ENCODE measurements at regions not wholly inside any gene's neighbourhood (a gene's known extent, or its start where the extent isn't known, plus 50 kb on each side); places are given as distances from the start of the nearest gene placed in this dataset.

DNA sequence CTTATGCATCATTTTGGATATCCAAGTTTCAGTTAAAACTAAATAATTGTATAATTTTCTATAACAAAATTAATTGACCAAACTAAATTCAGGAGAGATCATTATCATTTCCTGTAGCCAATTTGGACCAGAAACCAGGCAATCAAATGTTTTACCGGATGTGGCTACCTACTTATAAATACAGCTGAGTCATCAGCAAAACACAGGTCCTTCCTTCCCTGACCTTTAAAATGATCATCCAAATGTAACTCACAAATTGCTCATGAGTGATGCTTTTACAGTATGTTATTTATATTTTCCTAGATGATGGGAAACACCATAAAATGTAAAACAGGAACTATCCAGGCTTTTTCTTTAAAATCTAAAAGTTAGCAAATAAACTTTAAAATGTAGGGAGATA lies 133.7 kb downstream of the CBLN2 start:
- no peak overlapping the region for H3K4me3 ChIP-seq (ENCODE audit: low read depth, low read length)
- DNase-seq (ENCODE audit: low read depth): peak; percentile 22
- TF ChIP-seq, protein P1, sequence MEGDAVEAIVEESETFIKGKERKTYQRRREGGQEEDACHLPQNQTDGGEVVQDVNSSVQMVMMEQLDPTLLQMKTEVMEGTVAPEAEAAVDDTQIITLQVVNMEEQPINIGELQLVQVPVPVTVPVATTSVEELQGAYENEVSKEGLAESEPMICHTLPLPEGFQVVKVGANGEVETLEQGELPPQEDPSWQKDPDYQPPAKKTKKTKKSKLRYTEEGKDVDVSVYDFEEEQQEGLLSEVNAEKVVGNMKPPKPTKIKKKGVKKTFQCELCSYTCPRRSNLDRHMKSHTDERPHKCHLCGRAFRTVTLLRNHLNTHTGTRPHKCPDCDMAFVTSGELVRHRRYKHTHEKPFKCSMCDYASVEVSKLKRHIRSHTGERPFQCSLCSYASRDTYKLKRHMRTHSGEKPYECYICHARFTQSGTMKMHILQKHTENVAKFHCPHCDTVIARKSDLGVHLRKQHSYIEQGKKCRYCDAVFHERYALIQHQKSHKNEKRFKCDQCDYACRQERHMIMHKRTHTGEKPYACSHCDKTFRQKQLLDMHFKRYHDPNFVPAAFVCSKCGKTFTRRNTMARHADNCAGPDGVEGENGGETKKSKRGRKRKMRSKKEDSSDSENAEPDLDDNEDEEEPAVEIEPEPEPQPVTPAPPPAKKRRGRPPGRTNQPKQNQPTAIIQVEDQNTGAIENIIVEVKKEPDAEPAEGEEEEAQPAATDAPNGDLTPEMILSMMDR (conservative IDR thresholded peaks at IDR 0.05; ENCODE audit: low read depth, low read length): no peak

DNA sequence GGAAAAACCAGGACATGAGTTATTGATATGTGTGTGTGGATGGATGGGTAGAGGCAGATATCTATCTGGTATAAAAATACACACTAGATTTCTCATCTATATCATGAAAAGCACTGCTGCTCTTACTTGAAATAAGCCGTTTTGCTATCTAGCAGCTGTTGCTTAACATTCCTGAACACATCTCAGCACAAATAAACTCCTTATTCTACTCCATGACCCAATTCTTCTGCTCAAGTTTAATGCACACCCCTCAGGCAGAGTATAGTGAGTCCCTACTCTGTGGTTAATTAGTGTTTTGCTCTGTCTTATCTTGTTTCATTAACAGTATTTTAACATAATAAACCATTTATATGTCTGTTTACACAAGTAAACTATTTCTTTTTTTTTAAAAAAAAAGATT lies 134.2 kb downstream of the CBLN2 start:
- TF ChIP-seq, protein P1 (conservative IDR thresholded peaks at IDR 0.05; ENCODE audit: low read depth, low read length): no peak
- DNase-seq (ENCODE audit: low read depth): peak; percentile 31
- H3K4me3 ChIP-seq (ENCODE audit: low read depth, low read length): no peak overlapping the region

DNA sequence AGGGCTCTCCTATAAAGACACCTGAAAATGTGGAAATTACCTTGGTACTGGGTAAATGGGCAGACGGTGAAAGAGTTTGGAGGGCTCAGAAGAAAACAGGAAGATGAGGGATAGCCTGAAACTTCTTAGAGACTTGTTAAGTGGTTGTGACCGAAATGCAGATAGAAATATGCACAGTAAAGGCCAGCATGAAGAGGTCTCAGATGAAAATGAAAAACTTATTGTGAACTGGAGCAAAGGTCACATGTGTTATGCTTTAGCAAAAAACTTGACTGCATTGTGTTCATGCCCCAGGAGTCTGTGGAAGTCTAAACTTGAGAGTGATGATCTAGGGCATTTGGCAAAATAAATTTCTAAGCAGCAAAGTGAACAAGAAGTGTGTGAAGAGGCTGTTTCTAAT lies 137.1 kb downstream of the CBLN2 start:
- TF ChIP-seq, protein P1 (conservative IDR thresholded peaks at IDR 0.05; ENCODE audit: low read depth, low read length): no peak
- no peak overlapping the region for H3K4me3 ChIP-seq (ENCODE audit: low read depth, low read length)
- DNase-seq (ENCODE audit: low read depth): peak; percentile 7

DNA sequence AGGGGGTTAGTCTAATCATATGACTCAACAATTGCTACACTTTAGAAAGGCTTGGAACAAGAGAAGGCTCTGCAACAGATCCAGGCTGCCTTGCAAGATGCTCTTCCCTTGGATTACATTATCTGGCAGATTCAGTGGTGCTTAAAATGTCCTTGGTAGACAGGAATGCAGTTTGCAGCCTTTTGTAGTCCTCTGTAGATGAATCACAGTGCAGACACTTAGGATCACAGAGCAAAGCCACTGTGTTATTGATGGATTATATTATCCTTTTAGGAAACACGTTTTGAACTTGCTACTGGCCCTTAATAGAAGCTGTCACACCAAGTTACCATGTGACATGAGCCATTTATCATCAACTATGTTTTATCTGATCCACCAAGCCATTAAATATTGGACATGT lies 152.2 kb downstream of the CBLN2 start:
- no peak overlapping the region for H3K4me3 ChIP-seq (ENCODE audit: low read depth, low read length)
- no peak for DNase-seq (ENCODE audit: low read depth)
- TF ChIP-seq, protein P1 (conservative IDR thresholded peaks at IDR 0.05; ENCODE audit: low read depth, low read length): no peak

DNA sequence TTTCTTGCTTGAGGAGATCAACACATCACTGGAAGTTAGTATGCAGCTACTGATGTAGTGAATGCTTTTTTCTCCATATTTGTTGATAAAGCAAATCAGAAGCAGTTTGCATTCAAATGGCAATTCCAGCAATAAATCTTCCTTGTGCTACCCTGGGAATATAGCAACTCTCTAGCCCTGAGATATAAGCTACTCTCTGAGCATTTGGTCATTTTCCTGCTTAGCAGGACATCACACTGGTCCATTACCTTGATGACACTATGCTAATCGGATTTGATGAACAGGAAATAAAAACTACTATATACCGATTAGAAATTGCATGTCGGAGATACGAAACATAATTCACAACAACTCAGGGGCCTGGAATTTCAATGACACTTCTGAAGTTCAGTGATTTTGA lies 152.7 kb downstream of the CBLN2 start:
- TF ChIP-seq, protein P1 (conservative IDR thresholded peaks at IDR 0.05; ENCODE audit: low read depth, low read length): no peak
- no peak for DNase-seq (ENCODE audit: low read depth)
- no peak overlapping the region for H3K4me3 ChIP-seq (ENCODE audit: low read depth, low read length)

DNA sequence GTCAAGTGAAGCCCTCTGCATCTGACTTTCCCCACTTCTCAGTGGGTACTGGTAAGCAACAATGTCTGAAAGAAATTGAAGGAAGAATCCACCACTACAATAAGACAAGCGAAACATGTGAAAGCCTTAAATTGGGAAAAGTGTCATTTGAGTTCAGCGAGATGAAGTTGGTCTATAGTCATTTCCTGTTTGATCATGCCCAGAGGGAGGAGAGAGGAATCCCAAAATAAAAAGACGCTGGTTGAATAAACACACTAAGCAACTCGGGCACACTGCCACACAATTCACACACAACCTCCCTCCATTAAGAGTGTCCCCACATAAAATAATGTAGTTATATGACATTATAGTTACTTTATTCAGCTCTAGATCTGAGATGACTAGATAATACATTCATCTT lies 166.1 kb downstream of the CBLN2 start:
- no peak for DNase-seq (ENCODE audit: low read depth)
- TF ChIP-seq, protein P1 (conservative IDR thresholded peaks at IDR 0.05; ENCODE audit: low read depth, low read length): no peak
- no peak overlapping the region for H3K4me3 ChIP-seq (ENCODE audit: low read depth, low read length)

DNA sequence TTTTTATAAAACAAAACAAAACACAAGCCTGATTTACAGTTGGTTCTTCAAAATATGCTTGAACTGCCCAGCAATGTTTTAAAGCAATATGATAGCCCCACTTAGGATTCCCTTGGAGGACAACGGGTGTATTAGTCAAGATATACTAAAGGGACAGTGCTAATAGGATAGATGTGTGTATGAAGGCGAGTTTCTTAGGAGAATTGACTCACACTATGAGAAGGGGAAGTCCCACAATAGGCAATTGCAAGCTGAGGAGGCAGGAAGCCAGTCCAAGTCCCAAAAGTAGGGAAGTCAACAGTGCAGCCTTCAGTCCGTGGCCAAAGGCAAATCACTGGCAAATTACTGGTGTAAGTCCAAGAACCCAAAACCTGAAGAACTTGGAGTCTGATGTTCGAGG lies 167.9 kb downstream of the CBLN2 start:
- TF ChIP-seq, protein P1 (conservative IDR thresholded peaks at IDR 0.05; ENCODE audit: low read depth, low read length): no peak
- DNase-seq (ENCODE audit: low read depth): no peak
- no peak overlapping the region for H3K4me3 ChIP-seq (ENCODE audit: low read depth, low read length)

All from choroid plexus epithelial cell (primary cell).